ENCODE measurements at regions not wholly inside any gene's neighbourhood (a gene's known extent, or its start where the extent isn't known, plus 50 kb on each side); places are given as distances from the start of the nearest gene placed in this dataset.

GRCh38 chr2:241952816-241953215 is 83.3 kb downstream of the RTP5 start:
- Histone ChIP-seq H3K4me2 (ENCODE audit: extremely low read depth, insufficient read depth, low read length) (no peak overlapping the region), H3K9ac (ENCODE audit: insufficient read depth, low read length) (no peak overlapping the region), H3K9me3 (ENCODE audit: control insufficient read depth, insufficient read depth, low read depth, low read length) (no peaks in the 10 kb centered on the region), H3K4me3 (replicated peaks in 1 of 4; ENCODE audit: control extremely low read depth in 1 of 4, insufficient read depth in 1 of 4, low read depth in 3 of 4, low read length in 4 of 4) (no peak overlapping the region), H3K27ac (ENCODE audit: insufficient read depth, low read length) (no peak overlapping the region), H4K20me1 (ENCODE audit: control insufficient read depth, extremely low read depth, insufficient read depth, low read length) (no peaks in the 10 kb centered on the region), H3K4me1 (ENCODE audit: control insufficient read depth, extremely low read depth, insufficient read depth, low read length) (no peaks in the 10 kb centered on the region), H3K79me2 (ENCODE audit: control insufficient read depth, insufficient read depth, low read length) (no peaks in the 10 kb centered on the region), H3K27me3 (ENCODE audit: control insufficient read depth, insufficient read depth, low read length) (no peaks in the 10 kb centered on the region), H3K36me3 (ENCODE audit: control insufficient read depth, insufficient read depth, low read length) (no peaks in the 10 kb centered on the region), H2AFZ (ENCODE audit: low read length) (no peak overlapping the region)
- DNase-seq (ENCODE audit: low read depth in 2 of 2): no peak
- TF ChIP-seq, protein P1, sequence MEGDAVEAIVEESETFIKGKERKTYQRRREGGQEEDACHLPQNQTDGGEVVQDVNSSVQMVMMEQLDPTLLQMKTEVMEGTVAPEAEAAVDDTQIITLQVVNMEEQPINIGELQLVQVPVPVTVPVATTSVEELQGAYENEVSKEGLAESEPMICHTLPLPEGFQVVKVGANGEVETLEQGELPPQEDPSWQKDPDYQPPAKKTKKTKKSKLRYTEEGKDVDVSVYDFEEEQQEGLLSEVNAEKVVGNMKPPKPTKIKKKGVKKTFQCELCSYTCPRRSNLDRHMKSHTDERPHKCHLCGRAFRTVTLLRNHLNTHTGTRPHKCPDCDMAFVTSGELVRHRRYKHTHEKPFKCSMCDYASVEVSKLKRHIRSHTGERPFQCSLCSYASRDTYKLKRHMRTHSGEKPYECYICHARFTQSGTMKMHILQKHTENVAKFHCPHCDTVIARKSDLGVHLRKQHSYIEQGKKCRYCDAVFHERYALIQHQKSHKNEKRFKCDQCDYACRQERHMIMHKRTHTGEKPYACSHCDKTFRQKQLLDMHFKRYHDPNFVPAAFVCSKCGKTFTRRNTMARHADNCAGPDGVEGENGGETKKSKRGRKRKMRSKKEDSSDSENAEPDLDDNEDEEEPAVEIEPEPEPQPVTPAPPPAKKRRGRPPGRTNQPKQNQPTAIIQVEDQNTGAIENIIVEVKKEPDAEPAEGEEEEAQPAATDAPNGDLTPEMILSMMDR (conservative IDR thresholded peaks at IDR 0.05 in 1 of 2, IDR thresholded peaks at IDR 0.05 in 1 of 2; ENCODE audit: low read depth in 1 of 2, low read length in 2 of 2): no peak
- TF ChIP-seq EZH2 (IDR thresholded peaks at IDR 0.05; ENCODE audit: low read length, missing control alignments): no peak

- Histone ChIP-seq H3K4me2 (ENCODE audit: extremely low read depth, insufficient read depth, low read length) (no peak overlapping the region), H3K27me3 (ENCODE audit: control insufficient read depth, insufficient read depth, low read length) (no peaks in the 10 kb centered on the region), H3K36me3 (ENCODE audit: control insufficient read depth, insufficient read depth, low read length) (no peaks in the 10 kb centered on the region), H3K4me3 (replicated peaks in 1 of 4; ENCODE audit: control extremely low read depth in 1 of 4, insufficient read depth in 1 of 4, low read depth in 3 of 4, low read length in 4 of 4) (no peak overlapping the region), H3K9ac (ENCODE audit: insufficient read depth, low read length) (no peak overlapping the region), H3K79me2 (ENCODE audit: control insufficient read depth, insufficient read depth, low read length) (no peaks in the 10 kb centered on the region), H3K9me3 (ENCODE audit: control insufficient read depth, insufficient read depth, low read depth, low read length) (no peaks in the 10 kb centered on the region), H3K4me1 (ENCODE audit: control insufficient read depth, extremely low read depth, insufficient read depth, low read length) (no peaks in the 10 kb centered on the region), H3K27ac (ENCODE audit: insufficient read depth, low read length) (no peak overlapping the region), H4K20me1 (ENCODE audit: control insufficient read depth, extremely low read depth, insufficient read depth, low read length) (no peaks in the 10 kb centered on the region), H2AFZ (ENCODE audit: low read length) (no peak overlapping the region)
- no peak for DNase-seq (ENCODE audit: low read depth in 2 of 2)
- no peak for TF ChIP-seq EZH2 (IDR thresholded peaks at IDR 0.05; ENCODE audit: low read length, missing control alignments)
- TF ChIP-seq, protein P1 (conservative IDR thresholded peaks at IDR 0.05 in 1 of 2, IDR thresholded peaks at IDR 0.05 in 1 of 2; ENCODE audit: low read depth in 1 of 2, low read length in 2 of 2): no peak
These were observed 83.9 kb downstream of the RTP5 start for GRCh38 chr2:241953324-241953928.

DNA sequence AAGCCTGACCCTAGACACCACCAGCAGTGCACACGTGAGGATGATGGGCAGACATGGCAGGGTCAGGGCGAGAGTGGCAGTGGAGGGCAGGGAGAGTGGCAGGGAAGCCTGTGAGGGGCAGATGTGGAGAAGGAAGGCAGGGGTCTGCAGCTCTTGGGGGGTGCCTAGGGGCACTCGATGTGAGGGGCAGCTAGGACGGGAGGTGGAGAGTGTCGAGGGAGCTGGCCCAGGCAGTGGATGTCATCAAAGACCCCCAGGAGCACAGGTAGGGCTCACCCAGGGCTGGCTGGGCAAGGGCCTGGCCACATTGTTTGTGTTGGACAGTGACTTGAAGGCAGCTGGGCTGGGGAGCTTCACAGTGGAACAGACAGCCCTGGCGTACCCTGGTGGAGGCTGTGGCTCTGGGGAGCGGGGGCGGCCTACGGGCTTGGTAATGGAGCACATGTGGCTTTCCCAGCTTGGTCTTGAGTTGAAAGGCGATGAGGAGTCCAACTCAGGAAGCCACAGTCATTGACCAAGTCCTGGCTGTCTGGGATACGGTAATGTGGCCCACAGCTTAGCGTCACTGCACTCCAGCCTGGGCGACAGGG is 87.1 kb downstream of the RTP5 start:
- no peak for DNase-seq (ENCODE audit: low read depth in 2 of 2)
- no peak overlapping the region for H3K27ac ChIP-seq (ENCODE audit: insufficient read depth, low read length)
- TF ChIP-seq EZH2 (IDR thresholded peaks at IDR 0.05; ENCODE audit: low read length, missing control alignments): no peak
- TF ChIP-seq, protein P1 (conservative IDR thresholded peaks at IDR 0.05 in 1 of 2, IDR thresholded peaks at IDR 0.05 in 1 of 2; ENCODE audit: low read depth in 1 of 2, low read length in 2 of 2): no peak

More for the DNA sequence above, 87.1 kb downstream of the RTP5 start:
- Histone ChIP-seq H3K4me2 (ENCODE audit: extremely low read depth, insufficient read depth, low read length) (no peak overlapping the region), H3K27me3 (ENCODE audit: control insufficient read depth, insufficient read depth, low read length) (no peaks in the 10 kb centered on the region), H2AFZ (ENCODE audit: low read length) (no peak overlapping the region), H3K4me3 (replicated peaks in 1 of 4; ENCODE audit: control extremely low read depth in 1 of 4, insufficient read depth in 1 of 4, low read depth in 3 of 4, low read length in 4 of 4) (no peak overlapping the region), H4K20me1 (ENCODE audit: control insufficient read depth, extremely low read depth, insufficient read depth, low read length) (no peaks in the 10 kb centered on the region), H3K4me1 (ENCODE audit: control insufficient read depth, extremely low read depth, insufficient read depth, low read length) (no peaks in the 10 kb centered on the region), H3K79me2 (ENCODE audit: control insufficient read depth, insufficient read depth, low read length) (no peaks in the 10 kb centered on the region), H3K9me3 (ENCODE audit: control insufficient read depth, insufficient read depth, low read depth, low read length) (no peaks in the 10 kb centered on the region), H3K9ac (ENCODE audit: insufficient read depth, low read length) (no peak overlapping the region), H3K36me3 (ENCODE audit: control insufficient read depth, insufficient read depth, low read length) (no peaks in the 10 kb centered on the region)

Data from fibroblast of lung (primary cell).